ENCODE measurements at regions not wholly inside any gene's neighbourhood (a gene's known extent, or its start where the extent isn't known, plus 50 kb on each side); places are given as distances from the start of the nearest gene placed in this dataset.

DNA sequence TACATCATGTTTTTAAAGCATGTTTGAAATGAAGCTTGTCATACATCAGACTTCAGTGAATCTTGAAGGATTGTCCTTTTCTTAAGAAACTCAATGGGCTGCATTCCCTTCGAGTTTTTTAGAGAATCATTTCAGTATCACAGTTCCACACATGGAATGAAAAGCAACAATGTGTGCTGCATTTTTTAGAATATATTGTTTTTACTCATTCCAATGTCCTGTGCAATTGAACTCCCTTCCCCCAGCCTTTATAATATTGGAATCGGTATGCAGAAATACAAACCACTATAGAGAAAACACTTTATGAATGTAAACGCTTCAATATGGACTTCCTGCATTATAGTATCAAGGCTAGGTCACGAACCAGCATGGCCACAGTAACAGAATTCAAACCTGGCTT is 634.4 kb downstream of the GATA3 start:
- TF ChIP-seq GATA3 (IDR thresholded peaks at IDR 0.05; ENCODE audit: low read depth, low read length) = no peak

DNA sequence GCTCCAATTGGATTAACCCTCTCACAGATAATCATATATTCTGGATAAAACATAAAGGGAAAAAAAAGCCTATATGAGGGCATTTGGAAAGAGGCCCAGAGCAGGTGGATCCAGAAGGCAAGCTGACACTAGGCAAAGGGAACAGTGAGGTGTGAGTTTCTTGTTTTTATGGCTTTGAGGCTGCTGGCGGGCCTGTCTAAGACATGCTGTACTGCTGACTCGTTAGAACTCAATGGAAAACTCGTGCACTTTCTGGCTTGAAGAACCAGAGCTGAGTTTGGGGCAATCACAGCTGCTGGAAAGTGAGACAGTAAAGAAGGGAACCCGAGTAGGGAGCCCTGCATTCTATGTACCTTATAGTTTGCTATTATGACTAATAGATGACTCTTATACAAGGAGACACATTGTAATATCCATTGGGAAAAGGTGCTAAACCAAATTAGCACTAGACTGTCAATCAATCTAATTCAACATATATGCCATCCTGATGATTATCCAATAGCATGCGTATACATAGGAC is 637.1 kb downstream of the GATA3 start:
- TF ChIP-seq GATA3 (IDR thresholded peaks at IDR 0.05; ENCODE audit: low read depth, low read length) = no peak
- TF ChIP-seq GATA2 (IDR thresholded peaks at IDR 0.05; ENCODE audit: low read depth, low read length) = no peak

DNA sequence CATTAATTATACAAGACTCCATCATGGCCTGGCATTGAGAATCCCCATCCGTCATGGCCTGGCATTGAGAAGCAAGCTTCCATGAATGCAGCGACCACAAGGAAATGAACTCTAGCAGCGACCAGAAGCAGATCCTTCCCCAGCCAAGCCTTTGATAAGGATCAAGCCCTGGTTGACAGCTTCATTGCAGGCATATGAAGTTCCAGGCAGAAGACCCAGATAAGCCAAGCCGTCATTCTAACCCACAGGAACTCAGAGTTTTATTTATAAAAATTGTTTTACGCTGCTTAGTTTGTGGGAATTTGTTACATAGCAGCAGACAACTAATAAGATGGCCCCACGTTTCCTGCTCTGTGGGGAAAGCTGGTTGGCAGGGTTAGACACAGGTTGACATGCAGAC is 642.3 kb downstream of the GATA3 start:
- TF ChIP-seq GATA3 (IDR thresholded peaks at IDR 0.05; ENCODE audit: low read depth, low read length) (no peak), GATA2 (IDR thresholded peaks at IDR 0.05; ENCODE audit: low read depth, low read length) (peak; percentile 57)

DNA sequence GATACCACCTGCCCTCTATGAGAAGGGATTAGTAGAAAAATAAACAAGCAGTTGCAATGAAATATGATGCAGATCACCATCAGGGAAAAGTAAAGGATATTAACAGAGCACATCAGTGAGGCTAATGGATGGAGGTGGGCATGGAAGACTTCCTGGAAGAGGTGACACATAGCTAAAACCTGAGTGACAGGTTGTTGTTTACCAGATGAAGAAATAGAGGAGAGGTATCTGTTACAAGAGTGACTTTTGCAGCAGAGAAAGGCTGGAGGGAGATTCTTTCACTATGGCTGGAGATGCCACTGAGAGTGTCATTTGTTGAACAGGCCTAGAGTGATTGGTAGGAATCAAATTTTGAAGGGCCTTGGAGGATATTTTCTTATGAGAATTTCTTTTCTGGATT is 646.2 kb downstream of the GATA3 start:
- TF ChIP-seq GATA3 (IDR thresholded peaks at IDR 0.05; ENCODE audit: low read depth, low read length) (no peak), GATA2 (IDR thresholded peaks at IDR 0.05; ENCODE audit: low read depth, low read length) (no peak)

DNA sequence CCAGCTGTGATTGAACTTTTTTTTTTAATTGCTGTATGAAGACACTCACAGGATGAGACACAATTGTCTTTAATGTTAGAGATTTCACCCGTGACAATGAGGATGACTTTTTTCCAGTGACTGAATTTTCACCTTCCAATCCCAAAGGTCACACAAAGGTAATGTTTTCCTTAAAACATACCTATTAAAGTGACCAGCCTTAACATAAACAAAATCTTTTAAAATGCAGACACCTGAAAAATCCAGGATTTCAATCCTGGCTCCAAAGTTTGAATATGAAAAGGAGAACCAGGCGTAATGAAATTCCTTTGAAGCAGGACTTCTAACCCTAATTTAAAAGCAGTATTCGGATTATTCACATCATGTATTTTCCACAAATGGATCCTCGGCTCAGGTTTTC is 647.7 kb downstream of the GATA3 start:
- TF ChIP-seq GATA2 (IDR thresholded peaks at IDR 0.05; ENCODE audit: low read depth, low read length) = no peak
- no peak for TF ChIP-seq GATA3 (IDR thresholded peaks at IDR 0.05; ENCODE audit: low read depth, low read length)

DNA sequence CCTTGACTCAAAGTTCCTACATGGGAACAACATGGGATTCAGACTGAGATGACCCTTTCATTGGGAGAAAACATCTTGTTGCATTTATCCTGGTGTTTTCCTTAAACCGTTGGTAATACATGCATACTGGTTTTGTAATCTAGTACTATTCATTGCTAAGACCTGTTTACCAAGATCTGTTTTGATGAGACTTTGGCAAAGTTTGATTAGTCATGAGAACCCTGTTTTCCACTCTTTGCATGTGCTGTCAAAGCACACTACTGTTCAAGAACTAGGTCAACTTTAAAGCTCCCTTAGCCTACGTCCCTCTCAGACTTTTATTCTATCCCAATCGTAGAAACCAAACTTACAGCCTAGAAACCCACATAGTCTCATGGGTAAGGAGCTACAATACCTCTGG is 650.9 kb downstream of the GATA3 start:
- no peak for TF ChIP-seq GATA2 (IDR thresholded peaks at IDR 0.05; ENCODE audit: low read depth, low read length)

DNA sequence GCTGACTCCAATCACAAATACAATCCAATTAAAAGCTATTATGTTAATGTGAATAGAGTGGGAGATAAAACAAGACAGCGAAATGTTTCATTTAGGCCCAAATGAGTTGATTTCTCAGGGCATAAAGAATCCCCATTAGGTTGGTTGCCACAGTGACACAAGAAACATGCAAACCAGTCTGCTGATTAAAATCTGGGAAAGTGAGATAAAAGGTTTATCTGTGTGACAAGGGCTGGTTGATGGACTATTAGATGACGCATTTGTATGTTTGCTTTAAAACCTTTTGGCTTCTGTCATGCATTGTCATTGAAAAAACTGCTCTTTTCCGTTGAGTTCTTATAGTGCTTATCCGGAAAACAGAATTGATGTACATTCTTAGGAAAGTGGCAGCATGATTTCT is 658.2 kb downstream of the GATA3 start:
- TF ChIP-seq GATA3 (IDR thresholded peaks at IDR 0.05; ENCODE audit: low read depth, low read length) (peak; percentile 97), GATA2 (IDR thresholded peaks at IDR 0.05; ENCODE audit: low read depth, low read length) (peak; percentile 89)

DNA sequence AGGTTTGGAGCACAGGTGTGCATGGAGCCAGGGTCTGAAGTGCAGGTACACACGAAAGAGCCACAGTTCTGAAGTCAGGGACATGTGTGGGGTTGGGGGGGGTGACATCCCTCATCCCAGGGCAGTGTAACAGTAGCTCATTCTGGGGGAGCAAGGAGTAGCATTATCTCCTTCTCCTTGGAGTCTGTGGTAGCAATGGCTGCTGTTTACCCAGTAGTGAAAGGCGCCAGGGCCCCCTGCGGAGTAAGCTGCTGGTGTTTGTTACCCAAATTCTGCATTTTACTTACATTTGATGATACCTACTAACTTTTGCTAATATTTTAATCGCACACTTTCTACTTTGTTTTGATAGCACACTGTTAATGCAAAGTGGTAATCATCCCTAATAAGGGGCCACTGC is 665.5 kb downstream of the GATA3 start:
- TF ChIP-seq GATA3 (IDR thresholded peaks at IDR 0.05; ENCODE audit: low read depth, low read length) (no peak), GATA2 (IDR thresholded peaks at IDR 0.05; ENCODE audit: low read depth, low read length) (no peak)

DNA sequence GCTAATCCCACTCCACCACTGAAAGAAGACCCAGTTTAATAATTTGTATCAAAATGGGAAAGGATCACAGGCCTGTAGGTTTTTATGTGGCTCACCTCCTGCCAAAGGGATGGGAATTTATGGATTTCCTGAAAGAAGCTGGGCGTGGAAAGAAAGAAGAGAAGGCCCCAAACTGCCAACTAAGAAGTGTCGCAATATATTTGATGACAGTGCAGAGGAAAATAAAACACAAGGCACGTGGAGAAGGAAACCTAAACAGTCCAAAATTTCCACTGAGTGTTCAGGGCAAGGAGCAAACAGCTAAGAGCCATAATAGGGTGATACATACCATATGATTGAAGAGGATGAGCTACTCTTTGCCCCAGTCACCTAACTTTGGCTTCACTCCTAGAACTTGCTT is 667.2 kb downstream of the GATA3 start:
- TF ChIP-seq GATA3 (IDR thresholded peaks at IDR 0.05; ENCODE audit: low read depth, low read length) (no peak), GATA2 (IDR thresholded peaks at IDR 0.05; ENCODE audit: low read depth, low read length) (no peak)

DNA sequence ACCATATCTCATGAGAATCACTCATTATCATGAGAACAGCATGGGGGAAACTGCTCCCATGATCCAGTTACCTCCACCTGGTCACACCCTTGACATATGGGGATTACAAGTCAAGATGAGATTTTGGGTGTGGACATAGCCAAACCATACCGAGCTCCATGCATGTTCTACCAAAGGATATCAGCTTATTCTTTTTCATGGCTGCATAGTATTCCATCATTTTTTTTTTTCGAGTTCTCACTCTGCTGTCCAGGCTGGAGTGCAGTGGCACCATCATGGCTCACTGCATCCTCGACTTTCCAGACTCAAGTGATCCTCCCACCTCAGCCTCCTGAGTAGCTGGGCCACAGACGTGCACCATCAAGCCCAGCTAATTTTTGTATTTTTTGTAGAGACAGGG is 668.3 kb downstream of the GATA3 start:
- TF ChIP-seq GATA2 (IDR thresholded peaks at IDR 0.05; ENCODE audit: low read depth, low read length) = no peak
- no peak for TF ChIP-seq GATA3 (IDR thresholded peaks at IDR 0.05; ENCODE audit: low read depth, low read length)

DNA sequence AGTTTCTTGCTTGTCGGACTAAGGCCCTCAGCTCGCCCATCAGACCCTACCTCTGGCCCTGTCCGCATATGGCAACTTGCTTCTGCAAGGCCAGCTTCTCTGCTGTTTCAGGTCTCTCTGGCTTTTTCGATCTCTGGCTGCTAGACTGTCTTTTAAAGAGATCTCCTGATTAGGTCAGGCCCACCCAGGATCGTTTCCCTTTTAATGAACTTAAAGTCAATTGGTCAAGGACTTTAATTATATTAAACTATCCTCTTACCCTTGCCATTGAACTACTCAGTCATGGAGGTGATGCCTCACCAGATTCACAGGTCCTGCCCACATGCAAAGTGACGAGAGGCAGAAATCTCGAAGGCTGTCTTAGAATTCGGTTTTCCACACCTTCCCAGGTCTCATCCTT is 670.9 kb downstream of the GATA3 start:
- TF ChIP-seq GATA3 (IDR thresholded peaks at IDR 0.05; ENCODE audit: low read depth, low read length) = no peak
- no peak for TF ChIP-seq GATA2 (IDR thresholded peaks at IDR 0.05; ENCODE audit: low read depth, low read length)

DNA sequence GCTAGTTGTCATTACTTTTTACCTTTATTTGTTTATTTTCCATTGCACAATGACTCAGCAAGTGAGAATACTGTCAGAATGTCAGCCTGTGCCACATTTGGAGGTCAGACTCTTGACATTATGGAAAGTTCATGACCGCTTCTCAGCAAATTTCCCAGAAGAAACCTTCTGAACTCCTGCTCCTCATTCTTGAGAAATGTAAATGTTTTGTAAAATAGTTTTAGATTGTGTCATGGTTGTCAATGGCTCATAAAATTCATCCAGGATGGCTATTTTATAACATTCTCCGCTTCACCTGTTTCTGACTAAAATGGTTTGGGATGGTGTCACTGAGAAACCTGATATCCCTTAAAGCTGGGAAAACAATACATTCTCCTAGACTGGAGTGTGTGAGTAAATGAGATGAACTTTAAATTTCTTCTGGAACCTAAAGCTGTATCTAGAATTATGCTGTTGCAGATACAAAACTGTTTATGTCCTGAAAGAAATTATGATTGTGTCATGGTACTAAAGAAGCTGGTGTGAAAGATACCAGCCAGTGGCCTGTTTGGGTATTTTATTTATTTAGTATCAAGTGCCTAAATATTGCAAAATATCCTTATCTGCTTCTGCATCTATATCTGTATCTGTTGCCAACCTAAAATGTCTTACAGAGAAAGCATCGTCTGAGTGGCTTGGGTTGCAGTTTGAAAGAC is 671.7 kb downstream of the GATA3 start:
- TF ChIP-seq GATA3 (IDR thresholded peaks at IDR 0.05; ENCODE audit: low read depth, low read length) (peak; percentile 33; the same call in 1 of the 2 replicates), GATA2 (IDR thresholded peaks at IDR 0.05; ENCODE audit: low read depth, low read length) (no peak)

DNA sequence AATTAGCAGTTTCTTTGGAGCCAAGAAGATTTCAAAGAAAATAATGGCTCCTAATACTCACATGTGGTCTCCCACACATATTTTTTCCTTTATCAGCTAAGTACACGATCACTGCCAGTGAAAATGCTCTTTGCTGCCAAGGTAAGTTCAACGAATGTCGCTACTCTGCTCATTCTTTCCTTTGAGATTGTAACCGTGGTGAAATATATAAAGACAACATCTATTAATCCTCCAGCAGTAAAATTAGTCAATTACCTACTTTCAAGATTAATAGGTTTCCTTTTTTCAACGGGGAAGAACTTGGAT is 672.2 kb downstream of the GATA3 start:
- TF ChIP-seq GATA3 (IDR thresholded peaks at IDR 0.05; ENCODE audit: low read depth, low read length) (no peak), GATA2 (IDR thresholded peaks at IDR 0.05; ENCODE audit: low read depth, low read length) (no peak; the same call in 1 of the 2 replicates)

DNA sequence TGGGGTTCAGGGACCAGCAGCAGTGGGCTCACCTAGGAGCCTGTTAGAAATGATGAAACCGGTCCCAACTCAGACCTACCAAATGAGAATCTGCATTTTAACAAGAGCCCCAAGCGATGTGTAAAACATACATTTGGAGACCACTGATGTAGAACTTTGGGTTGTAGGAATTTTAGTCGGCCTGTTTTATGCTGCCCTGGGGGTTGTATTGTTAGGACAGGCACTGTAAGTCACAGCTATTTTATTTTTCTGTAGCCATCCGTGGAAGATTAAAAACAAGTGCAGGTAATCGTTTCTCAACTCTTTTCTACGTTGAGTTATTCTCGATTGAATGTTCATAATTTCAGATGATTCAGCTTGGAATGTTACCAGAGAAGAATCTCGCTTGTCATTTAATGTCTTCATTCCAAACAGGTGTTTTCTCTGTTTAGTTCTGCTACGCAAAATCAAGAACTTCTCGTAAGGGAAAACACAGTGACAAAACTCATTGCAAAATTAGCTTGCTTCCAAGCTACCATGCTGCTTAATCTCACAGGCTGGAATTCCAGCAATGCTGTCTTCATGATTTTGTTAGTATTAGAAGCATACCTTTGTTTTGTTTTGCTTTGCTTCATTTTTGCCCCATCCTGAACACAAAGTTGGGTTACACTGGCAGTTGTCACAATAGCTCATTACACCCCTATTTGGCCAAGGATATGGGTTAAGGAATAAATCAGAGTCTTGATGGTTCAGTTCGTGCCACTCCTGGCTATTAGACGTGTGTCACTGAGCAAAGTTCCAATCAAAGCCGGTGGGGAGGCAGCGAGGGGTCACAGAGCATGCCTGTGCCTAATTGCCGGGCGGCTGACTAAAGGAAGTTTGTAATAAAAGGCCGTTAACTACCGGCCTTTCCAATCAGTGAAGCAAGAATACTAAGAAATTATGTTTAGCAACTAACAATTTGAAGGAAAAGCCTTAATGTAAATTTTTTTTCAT is 676.9 kb downstream of the GATA3 start:
- TF ChIP-seq GATA2 (IDR thresholded peaks at IDR 0.05; ENCODE audit: low read depth, low read length) = no peak
- TF ChIP-seq GATA3 (IDR thresholded peaks at IDR 0.05; ENCODE audit: low read depth, low read length) = no peak

DNA sequence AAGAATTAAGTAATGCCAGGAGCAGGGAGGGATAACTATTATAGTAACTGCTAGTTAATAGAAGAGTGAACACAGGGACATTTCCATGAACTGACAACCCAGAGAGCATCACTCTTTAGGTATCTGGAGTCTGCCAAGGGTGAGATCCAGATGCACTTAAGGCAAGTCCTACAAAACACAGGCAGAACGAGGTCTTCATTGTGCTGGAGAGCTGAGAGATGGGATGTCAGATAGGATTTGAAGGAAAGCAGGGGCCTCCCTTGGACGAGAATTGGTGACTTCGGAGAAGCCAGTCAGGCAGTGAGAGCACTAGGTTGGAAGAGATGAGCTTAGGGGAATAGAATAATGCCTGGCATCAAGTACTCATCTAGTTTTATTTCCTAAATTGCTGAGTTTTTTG is 684.5 kb downstream of the GATA3 start:
- TF ChIP-seq GATA3 (IDR thresholded peaks at IDR 0.05; ENCODE audit: low read depth, low read length) (peak; percentile 98), GATA2 (IDR thresholded peaks at IDR 0.05; ENCODE audit: low read depth, low read length) (peak; percentile 99)

Measured in SH-SY5Y (cell line).